ENCODE measurements at regions not wholly inside any gene's neighbourhood (a gene's known extent, or its start where the extent isn't known, plus 50 kb on each side); places are given as distances from the start of the nearest gene placed in this dataset.
"Not testable (repeated sequence)": the region's sequence is repeated elsewhere in the genome, so short reads cannot be mapped to it uniquely, and the experiment has no call there.

GRCh38 chr7:112982441-112983063, 104.1 kb downstream of the GPR85 start:
- DNase-seq (ENCODE audit: low spot score) = no peak

- DNase-seq (ENCODE audit: low spot score) = no peak
Measured at GRCh38 chr7:112981966-112982365, 104.7 kb downstream of the GPR85 start.

GRCh38 chr7:112979055-112979454, 107.6 kb downstream of the GPR85 start:
- DNase-seq (ENCODE audit: low spot score) = not testable (repeated sequence)

- not testable (repeated sequence) for DNase-seq (ENCODE audit: low spot score)
Measured at GRCh38 chr7:112977244-112977955, 109.2 kb downstream of the GPR85 start.

- DNase-seq (ENCODE audit: low spot score) = no peak
Measured at GRCh38 chr7:112970771-112971170, 115.9 kb downstream of the GPR85 start.

GRCh38 chr7:112969946-112970345, 116.7 kb downstream of the GPR85 start:
- DNase-seq (ENCODE audit: low spot score) = no peak

- no peak for DNase-seq (ENCODE audit: low spot score)
Measured at GRCh38 chr7:112965506-112965905, 121.1 kb downstream of the GPR85 start.

GRCh38 chr7:112963634-112964033, 123.0 kb downstream of the GPR85 start:
- no peak for DNase-seq (ENCODE audit: low spot score)

- no peak for DNase-seq (ENCODE audit: low spot score)
Measured at GRCh38 chr7:112962815-112963214, 123.8 kb downstream of the GPR85 start.

GRCh38 chr7:112959276-112959675, 127.4 kb downstream of the GPR85 start:
- DNase-seq (ENCODE audit: low spot score) = no peak

- no peak for DNase-seq (ENCODE audit: low spot score)
Measured at GRCh38 chr7:112958775-112959174, 127.9 kb downstream of the GPR85 start.

- no peak for DNase-seq (ENCODE audit: low spot score)
Measured at GRCh38 chr7:112957901-112958300, 128.7 kb downstream of the GPR85 start.

GRCh38 chr7:112953031-112953430, 133.6 kb downstream of the GPR85 start:
- DNase-seq (ENCODE audit: low spot score) = not testable (repeated sequence)

GRCh38 chr7:112951070-112951469, 135.6 kb downstream of the GPR85 start:
- no peak for DNase-seq (ENCODE audit: low spot score)

- DNase-seq (ENCODE audit: low spot score) = not testable (repeated sequence)
Measured at GRCh38 chr7:112949682-112950081, 136.9 kb downstream of the GPR85 start.

- no peak for DNase-seq (ENCODE audit: low spot score)
Measured at GRCh38 chr7:112946350-112946749, 140.3 kb downstream of the GPR85 start.

GRCh38 chr7:112945046-112945445, 141.6 kb downstream of the GPR85 start:
- DNase-seq (ENCODE audit: low spot score) = no peak

- no peak for DNase-seq (ENCODE audit: low spot score)
Measured at GRCh38 chr7:112942981-112943380, 143.6 kb downstream of the GPR85 start.

- DNase-seq (ENCODE audit: low spot score) = not testable (repeated sequence)
Measured at GRCh38 chr7:112942125-112942524, 144.5 kb downstream of the GPR85 start.

GRCh38 chr7:112940314-112940732, 146.3 kb downstream of the GPR85 start:
- DNase-seq (ENCODE audit: low spot score) = no peak

- DNase-seq (ENCODE audit: low spot score) = peak; percentile 97
Measured at GRCh38 chr7:112939574-112940313, 146.9 kb downstream of the GPR85 start.

GRCh38 chr7:112938863-112939573, 147.6 kb downstream of the GPR85 start:
- peak; percentile 19 for DNase-seq (ENCODE audit: low spot score)
